Central memory CD8-positive, alpha-beta T cell (primary cell): ENCODE measurements at regions not wholly inside any gene's neighbourhood (a gene's known extent, or its start where the extent isn't known, plus 50 kb on each side); places are given as distances from the start of the nearest gene placed in this dataset.
"Not testable (repeated sequence)": the region's sequence is repeated elsewhere in the genome, so short reads cannot be mapped to it uniquely, and the experiment has no call there.

Experiments used
- ATAC-seq: fragments of 150-1000 bp; cut with Tn5 transposase; replicated peaks from 2 replicates; pipeline ENCODE4 v1.10.0; 2022; ENCODE audit warnings: mild to moderate bottlenecking, moderate FRiP score, moderate number of reproducible peaks; ENCODE audit not compliant: poor library complexity, severe bottlenecking; ENCODE audit errors: extremely low read depth
- DNase-seq, 2 donors: peaks; one replicate each; pipeline ENCODE4 v3.0.0; 2021; ENCODE audit warnings: low spot score in 2 of 2
- H3K27ac Mint-ChIP-seq: one replicate; pipeline ENCODE4 v1.8.0; 2022; ENCODE audit warnings: low read depth, mild to moderate bottlenecking, moderate library complexity, mixed read lengths
- H3K27me3 Mint-ChIP-seq: one replicate; pipeline ENCODE4 v1.8.0; 2022; ENCODE audit warnings: mixed read lengths
- H3K36me3 Mint-ChIP-seq: one replicate; pipeline ENCODE4 v1.8.0; 2022; ENCODE audit warnings: mild to moderate bottlenecking, moderate library complexity, mixed read lengths; ENCODE audit not compliant: insufficient read depth
- H3K4me1 Mint-ChIP-seq: one replicate; pipeline ENCODE4 v1.8.0; 2022; ENCODE audit warnings: mixed read lengths
- H3K4me3 Mint-ChIP-seq: one replicate; pipeline ENCODE4 v1.8.0; 2022; ENCODE audit warnings: mild to moderate bottlenecking, moderate library complexity, mixed read lengths
- H3K9me3 Mint-ChIP-seq: one replicate; pipeline ENCODE4 v1.8.0; 2022; ENCODE audit warnings: mixed read lengths

GRCh38 chr22:26939466-26939865 is 282.1 kb downstream of the MIAT start:
- DNase-seq (no peak), ATAC-seq (no peak)
- Mint-ChIP-seq H3K4me3 (no peak overlapping the region), H3K27ac (no peak overlapping the region), H3K9me3 (peaks cover 5% of the 10 kb centered on the region), H3K4me1 (no peaks in the 10 kb centered on the region), H3K27me3 (peaks cover 18% of the 10 kb centered on the region), H3K36me3 (no peaks in the 10 kb centered on the region)

- no peak for DNase-seq
- Mint-ChIP-seq H3K4me1 (no peaks in the 10 kb centered on the region), H3K4me3 (no peak overlapping the region), H3K9me3 (peaks cover 5% of the 10 kb centered on the region), H3K36me3 (no peaks in the 10 kb centered on the region), H3K27ac (no peak overlapping the region), H3K27me3 (no peaks in the 10 kb centered on the region)
- no peak for ATAC-seq
These were observed 284.7 kb downstream of the MIAT start for GRCh38 chr22:26941896-26942636.

- no peak overlapping the region for H3K4me3 Mint-ChIP-seq
- no peaks in the 10 kb centered on the region for H3K36me3 Mint-ChIP-seq
- H3K27me3 Mint-ChIP-seq: no peaks in the 10 kb centered on the region
- H3K4me1 Mint-ChIP-seq: no peaks in the 10 kb centered on the region
- ATAC-seq: no peak
- H3K9me3 Mint-ChIP-seq: peaks cover 3% of the 10 kb centered on the region
- no peak overlapping the region for H3K27ac Mint-ChIP-seq
- no peak for DNase-seq
These were observed 285.2 kb downstream of the MIAT start for GRCh38 chr22:26942637-26942957.

GRCh38 chr22:26945565-26945964 is 288.2 kb downstream of the MIAT start:
- H3K27me3 Mint-ChIP-seq: peaks cover 4% of the 10 kb centered on the region
- H3K27ac Mint-ChIP-seq: no peak overlapping the region
- no peak overlapping the region for H3K4me3 Mint-ChIP-seq
- ATAC-seq: no peak
- DNase-seq: no peak
- no peaks in the 10 kb centered on the region for H3K9me3 Mint-ChIP-seq
- no peaks in the 10 kb centered on the region for H3K36me3 Mint-ChIP-seq
- H3K4me1 Mint-ChIP-seq: no peaks in the 10 kb centered on the region

GRCh38 chr22:26949193-26949592 is 291.8 kb downstream of the MIAT start:
- H3K27me3 Mint-ChIP-seq: peaks cover 37% of the 10 kb centered on the region
- no peak for DNase-seq

GRCh38 chr22:26951139-26951538 is 293.8 kb downstream of the MIAT start:
- not testable (repeated sequence) for H3K4me3 Mint-ChIP-seq, DNase-seq, H3K4me1 Mint-ChIP-seq, H3K27ac Mint-ChIP-seq, ATAC-seq, H3K36me3 Mint-ChIP-seq, H3K9me3 Mint-ChIP-seq
- peaks cover 44% of the 10 kb centered on the region for H3K27me3 Mint-ChIP-seq

More at GRCh38 chr22:26949193-26949592, 291.8 kb downstream of the MIAT start:
- Mint-ChIP-seq H3K9me3 (no peaks in the 10 kb centered on the region), H3K4me3 (no peak overlapping the region), H3K4me1 (no peaks in the 10 kb centered on the region), H3K27ac (no peak overlapping the region), H3K36me3 (no peaks in the 10 kb centered on the region)
- no peak for ATAC-seq

- H3K27me3 Mint-ChIP-seq: peaks cover 52% of the 10 kb centered on the region
- no peaks in the 10 kb centered on the region for H3K4me1 Mint-ChIP-seq
- H3K36me3 Mint-ChIP-seq: no peaks in the 10 kb centered on the region
- no peak for DNase-seq
- H3K4me3 Mint-ChIP-seq: no peak overlapping the region
- H3K9me3 Mint-ChIP-seq: no peaks in the 10 kb centered on the region
- no peak overlapping the region for H3K27ac Mint-ChIP-seq
- ATAC-seq: no peak
These were observed 294.6 kb downstream of the MIAT start for GRCh38 chr22:26952004-26952403.

GRCh38 chr22:26952451-26953011 is 295.1 kb downstream of the MIAT start:
- Mint-ChIP-seq H3K27me3 (peaks cover 56% of the 10 kb centered on the region), H3K9me3 (no peaks in the 10 kb centered on the region), H3K36me3 (peaks cover 2% of the 10 kb centered on the region), H3K4me1 (no peaks in the 10 kb centered on the region), H3K4me3 (no peak overlapping the region), H3K27ac (no peak overlapping the region)
- DNase-seq (no peak), ATAC-seq (no peak)

- Mint-ChIP-seq H3K27ac (no peak overlapping the region), H3K27me3 (peaks cover 56% of the 10 kb centered on the region), H3K4me3 (no peak overlapping the region), H3K9me3 (no peaks in the 10 kb centered on the region), H3K4me1 (no peaks in the 10 kb centered on the region), H3K36me3 (peaks cover 2% of the 10 kb centered on the region)
- no peak for ATAC-seq
- DNase-seq: no peak
These were observed 295.9 kb downstream of the MIAT start for GRCh38 chr22:26953012-26953883.

- Mint-ChIP-seq H3K27ac (no peak overlapping the region), H3K36me3 (peaks cover 2% of the 10 kb centered on the region), H3K4me1 (no peaks in the 10 kb centered on the region), H3K4me3 (no peak overlapping the region), H3K9me3 (no peaks in the 10 kb centered on the region), H3K27me3 (peaks cover 66% of the 10 kb centered on the region)
- no peak for ATAC-seq
- DNase-seq: no peak
These were observed 299.0 kb downstream of the MIAT start for GRCh38 chr22:26956371-26956770.

GRCh38 chr22:26957176-26957575 is 299.8 kb downstream of the MIAT start:
- no peaks in the 10 kb centered on the region for H3K4me1 Mint-ChIP-seq
- peaks cover 58% of the 10 kb centered on the region for H3K27me3 Mint-ChIP-seq
- H3K36me3 Mint-ChIP-seq: peaks cover 2% of the 10 kb centered on the region
- DNase-seq (no peak), ATAC-seq (no peak)
- no peaks in the 10 kb centered on the region for H3K9me3 Mint-ChIP-seq
- H3K4me3 Mint-ChIP-seq: no peak overlapping the region
- H3K27ac Mint-ChIP-seq: no peak overlapping the region

- Mint-ChIP-seq H3K36me3 (peaks cover 2% of the 10 kb centered on the region), H3K4me1 (no peaks in the 10 kb centered on the region), H3K27me3 (peaks cover 51% of the 10 kb centered on the region), H3K4me3 (no peak overlapping the region), H3K9me3 (no peaks in the 10 kb centered on the region), H3K27ac (no peak overlapping the region)
- ATAC-seq (no peak), DNase-seq (no peak)
These were observed 300.5 kb downstream of the MIAT start for GRCh38 chr22:26957897-26958296.

- Mint-ChIP-seq H3K27ac (no peak overlapping the region), H3K36me3 (peaks cover 2% of the 10 kb centered on the region), H3K27me3 (peaks cover 46% of the 10 kb centered on the region), H3K4me3 (no peak overlapping the region), H3K4me1 (no peaks in the 10 kb centered on the region), H3K9me3 (no peaks in the 10 kb centered on the region)
- DNase-seq (no peak), ATAC-seq (no peak)
These were observed 301.0 kb downstream of the MIAT start for GRCh38 chr22:26958378-26958777.
